Mesenteric fat pad (tissue), 1 donor: ENCODE measurements at regions not wholly inside any gene's neighbourhood (a gene's known extent, or its start where the extent isn't known, plus 50 kb on each side); places are given as distances from the start of the nearest gene placed in this dataset.

ENCODE experiments used
- DNase-seq: peaks from one replicate; pipeline ENCODE4 v3.0.0-alpha.2; 2020; ENCODE audit warnings: low spot score
- donor health status: DM: yes; HTN: yes; CAD: no.

- no peak for DNase-seq
These were observed 377.8 kb downstream of the PCDH7 start for GRCh38 chr4:31097999-31098398.

- DNase-seq, result no peak
These were observed 380.4 kb downstream of the PCDH7 start for GRCh38 chr4:31100536-31100935.

GRCh38 chr4:31104043-31104442 lies 383.9 kb downstream of the PCDH7 start:
- no peak for DNase-seq

GRCh38 chr4:31104577-31104976 lies 384.4 kb downstream of the PCDH7 start:
- no peak for DNase-seq

- no peak for DNase-seq
These were observed 386.2 kb downstream of the PCDH7 start for GRCh38 chr4:31106419-31106818.

DNA sequence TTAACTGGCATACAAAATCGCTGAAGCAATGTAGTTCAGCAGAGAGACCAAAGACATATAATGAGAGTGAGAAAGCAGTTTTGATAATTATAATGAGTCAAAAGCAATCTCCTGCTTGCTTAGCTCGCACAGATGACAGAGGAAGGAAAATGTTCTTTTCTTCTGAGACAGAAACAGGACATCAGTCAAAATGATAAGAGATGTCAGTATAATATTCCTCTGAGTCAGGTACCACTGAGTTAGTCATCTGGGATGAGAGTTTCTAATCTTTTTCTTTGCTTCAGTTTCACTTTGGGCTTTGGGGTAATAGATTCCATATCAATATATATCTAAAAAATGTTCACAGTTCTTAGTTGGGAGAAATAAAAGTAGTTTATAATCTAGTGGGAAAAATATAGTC lies 387.2 kb downstream of the PCDH7 start:
- DNase-seq, result no peak

GRCh38 chr4:31108762-31109161 lies 388.6 kb downstream of the PCDH7 start:
- DNase-seq, result no peak

- no peak for DNase-seq
These were observed 391.6 kb downstream of the PCDH7 start for GRCh38 chr4:31111790-31112189.

- no peak for DNase-seq
These were observed 394.6 kb downstream of the PCDH7 start for GRCh38 chr4:31114816-31115215.

DNA sequence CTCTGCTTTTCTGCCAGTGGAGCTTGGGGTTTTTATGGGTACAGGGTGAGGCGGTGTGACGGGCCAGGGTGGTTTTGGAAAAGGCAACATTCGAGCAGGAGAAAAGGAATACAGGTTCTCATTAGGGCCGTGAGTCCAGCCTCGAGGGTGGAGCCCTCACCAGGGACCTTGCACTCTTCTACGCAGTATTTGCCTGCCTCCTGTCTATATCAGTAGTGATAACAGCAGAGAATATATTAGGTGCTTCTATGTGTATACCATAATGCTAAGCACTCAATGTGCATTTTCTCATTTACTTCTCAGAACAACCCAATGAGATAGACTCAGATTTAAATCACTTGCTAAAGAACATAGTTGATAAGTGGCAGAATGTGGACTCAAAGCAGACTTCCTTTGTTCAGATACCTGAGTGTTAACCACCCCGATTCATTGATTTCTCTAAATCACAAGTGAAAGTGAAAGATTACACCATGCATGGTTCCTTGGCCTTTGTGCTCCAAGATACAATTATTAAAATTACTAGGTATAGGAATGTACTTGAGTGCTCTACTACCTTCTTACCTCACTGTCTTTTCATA lies 403.9 kb downstream of the PCDH7 start:
- DNase-seq, result no peak

DNA sequence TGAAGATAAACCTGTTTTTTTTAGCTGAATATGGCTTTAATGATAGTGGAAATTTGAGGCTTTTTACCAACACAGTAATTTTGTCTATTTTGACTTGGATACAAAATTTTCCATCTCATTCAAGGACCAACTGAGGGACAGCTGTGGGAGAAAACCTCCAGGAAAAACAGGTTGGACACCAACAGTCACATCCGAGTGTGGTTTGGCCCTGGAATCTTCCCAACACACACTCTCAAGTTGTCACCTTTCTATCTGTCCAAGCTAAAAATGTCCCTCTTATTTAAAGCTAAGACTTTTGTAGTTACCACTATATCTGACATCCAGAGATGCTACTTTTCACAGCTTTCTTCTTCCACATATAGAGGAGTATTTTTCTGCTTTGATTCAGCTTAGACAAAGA lies 404.9 kb downstream of the PCDH7 start:
- no peak for DNase-seq

DNA sequence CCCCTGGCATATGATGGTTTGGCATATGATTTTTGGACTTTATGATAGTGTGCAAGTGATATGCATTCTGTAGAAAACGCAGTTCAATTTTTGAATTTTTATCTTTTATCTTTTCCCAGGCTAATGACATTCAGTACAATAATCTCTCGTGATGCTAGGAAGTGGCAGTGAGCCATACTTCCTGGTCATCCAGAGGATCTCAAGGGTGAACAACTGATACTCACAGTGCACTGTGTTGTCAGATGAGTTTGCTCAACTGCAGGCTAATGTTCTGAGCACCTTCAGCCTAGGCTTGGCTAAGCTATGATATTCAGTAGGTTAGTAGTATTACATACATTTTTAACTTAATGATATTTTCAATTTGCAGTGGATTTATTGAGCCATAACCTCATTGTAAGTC lies 405.3 kb downstream of the PCDH7 start:
- DNase-seq, result no peak

DNA sequence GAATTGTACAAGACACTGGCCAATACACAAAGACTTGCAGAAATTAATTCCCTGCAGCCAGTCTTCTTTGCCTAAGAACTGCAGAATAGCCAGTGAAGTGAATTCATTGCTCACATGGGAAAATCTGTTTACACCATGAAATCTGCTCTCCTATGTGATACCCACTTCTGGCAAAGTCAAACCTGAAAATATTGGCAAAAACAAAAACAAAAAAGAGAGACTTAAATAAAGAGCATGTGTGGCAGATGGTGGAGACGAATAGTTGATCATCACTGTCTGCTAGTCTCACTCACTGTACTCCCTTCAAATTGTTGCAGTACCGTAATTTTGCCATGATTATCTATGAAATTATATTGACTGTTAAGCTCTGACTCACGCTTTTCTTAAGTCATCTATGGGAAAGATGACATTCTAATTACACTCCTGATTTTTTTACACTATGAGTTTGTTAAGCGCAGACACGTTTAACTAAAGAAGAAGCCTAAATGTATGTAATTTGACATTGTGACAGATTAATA lies 406.8 kb downstream of the PCDH7 start:
- DNase-seq, result no peak

- no peak for DNase-seq
These were observed 410.8 kb downstream of the PCDH7 start for GRCh38 chr4:31130930-31131329.

DNA sequence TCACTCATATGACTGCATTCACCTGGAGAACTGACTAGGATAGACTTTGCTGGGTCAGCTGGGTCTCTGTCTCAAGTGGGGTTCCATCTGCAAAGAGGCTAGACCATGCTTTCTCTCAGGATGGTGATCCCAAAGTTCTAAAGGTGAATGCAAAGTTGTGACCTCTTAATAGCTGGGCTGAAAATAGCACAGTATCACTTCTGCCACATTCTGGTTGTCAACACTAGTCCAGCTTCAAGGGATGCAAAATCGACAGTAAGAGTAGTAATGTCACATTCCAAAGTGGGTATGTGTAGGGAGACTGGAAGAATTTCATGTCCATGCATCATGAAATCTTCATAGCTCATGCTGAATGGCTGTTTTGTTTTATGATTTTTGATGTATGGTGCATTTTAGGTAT lies 414.6 kb downstream of the PCDH7 start:
- DNase-seq, result no peak

- no peak for DNase-seq
These were observed 419.6 kb downstream of the PCDH7 start for GRCh38 chr4:31139767-31140166.

GRCh38 chr4:31141095-31141831 lies 421.1 kb downstream of the PCDH7 start:
- DNase-seq, result no peak

GRCh38 chr4:31141832-31142142 lies 421.6 kb downstream of the PCDH7 start:
- DNase-seq, result no peak

DNA sequence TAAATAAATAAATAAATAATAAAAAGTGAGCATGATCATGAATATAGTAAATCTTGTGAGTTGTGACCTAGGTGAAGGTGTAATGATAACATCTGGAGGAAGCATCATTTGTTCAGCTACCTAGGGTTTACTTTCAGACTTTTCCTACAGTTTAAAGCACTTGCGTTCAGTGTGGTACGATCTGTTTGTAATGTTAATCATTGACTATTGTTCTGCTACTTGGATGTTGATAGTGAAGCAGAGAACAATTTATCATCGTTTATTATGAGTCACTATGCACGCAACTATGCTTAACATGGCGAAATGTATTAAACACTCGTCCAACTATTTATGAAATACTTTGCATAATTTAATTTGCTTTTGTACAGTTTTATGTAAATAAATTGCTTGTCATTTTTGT lies 426.2 kb downstream of the PCDH7 start:
- DNase-seq, result no peak

DNA sequence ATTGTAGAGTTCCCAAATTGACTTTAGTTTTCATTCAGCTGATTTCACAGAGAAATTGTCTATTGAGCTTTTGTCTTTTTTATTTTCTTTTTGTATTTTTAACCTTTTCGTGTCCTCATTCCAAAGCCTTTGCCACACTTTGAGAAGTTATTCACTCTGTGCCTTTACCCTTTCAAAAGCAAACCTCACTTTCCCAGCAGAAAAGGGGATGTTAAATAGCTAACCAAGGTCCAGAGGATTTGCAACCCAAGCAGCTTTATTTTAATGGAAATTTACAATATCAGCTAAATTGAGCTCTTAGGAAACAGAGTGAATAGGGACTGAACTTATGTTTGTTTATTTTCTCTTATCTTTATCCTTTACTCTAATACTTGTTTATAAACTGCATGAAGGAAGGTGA lies 428.8 kb downstream of the PCDH7 start:
- no peak for DNase-seq

DNA sequence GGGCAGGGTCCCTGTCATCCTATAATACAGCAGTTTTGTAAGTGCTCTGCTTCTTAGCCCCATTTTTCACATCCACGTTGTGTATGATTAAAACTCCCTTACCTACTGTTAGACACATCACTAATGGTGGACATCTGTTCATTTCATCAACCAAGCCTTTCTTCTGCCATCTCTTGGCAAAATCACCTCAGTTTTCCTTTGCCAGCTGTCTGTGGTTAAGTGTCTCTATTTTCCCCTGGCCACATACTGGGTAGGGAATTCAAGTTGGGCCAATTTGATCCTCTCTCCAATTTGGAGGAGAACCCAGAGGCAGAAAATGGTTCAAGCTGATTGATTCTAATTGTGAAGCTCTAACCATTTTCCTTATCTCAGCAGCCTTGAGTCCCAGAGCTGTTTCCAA lies 436.1 kb downstream of the PCDH7 start:
- no peak for DNase-seq

- no peak for DNase-seq
These were observed 440.0 kb downstream of the PCDH7 start for GRCh38 chr4:31160146-31160545.

DNA sequence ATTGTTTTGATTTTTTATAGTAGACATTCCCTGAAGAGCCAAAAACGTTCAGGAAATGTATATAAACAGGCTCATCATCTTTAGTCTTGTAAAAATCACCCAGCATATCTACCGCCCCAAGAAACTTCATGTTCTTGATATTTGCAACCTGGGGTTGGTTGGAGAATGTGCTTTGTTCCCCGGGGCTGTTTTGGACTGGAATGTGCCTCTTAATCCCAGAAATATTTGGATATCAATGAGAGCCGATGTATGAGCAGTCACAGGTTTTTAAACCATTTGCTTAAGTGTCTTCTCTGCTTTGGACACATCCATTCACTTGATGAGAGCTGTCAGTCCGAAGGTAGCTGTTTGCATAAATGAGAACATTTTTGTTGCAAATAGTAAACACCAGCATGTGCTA lies 449.7 kb downstream of the PCDH7 start:
- DNase-seq, result no peak
